Colonic mucosa (tissue), 4 donors: ENCODE measurements at regions not wholly inside any gene's neighbourhood (a gene's known extent, or its start where the extent isn't known, plus 50 kb on each side); places are given as distances from the start of the nearest gene placed in this dataset.

ENCODE experiments used
- DNase-seq: peaks from one replicate; pipeline ENCODE4 v3.0.0-alpha.2; 2020
- H3K27ac ChIP-seq: fragments of 200-600 bp; one replicate; pipeline ENCODE4 v1.8.0; 2021
- H3K27me3 ChIP-seq: fragments of 200-600 bp; one replicate; pipeline ENCODE4 v1.8.0; 2021
- H3K36me3 ChIP-seq: fragments of 200-600 bp; one replicate; pipeline ENCODE4 v1.8.0; 2021
- H3K4me1 ChIP-seq: fragments of 200-600 bp; one replicate; pipeline ENCODE4 v1.8.0; 2021; ENCODE audit warnings: mild to moderate bottlenecking
- H3K4me3 ChIP-seq: fragments of 200-600 bp; one replicate; pipeline ENCODE4 v1.8.0; 2021
- H3K9ac ChIP-seq, 2 donors: one replicate each; pipeline ENCODE4 v1.7.0; 2013; ENCODE audit warnings: control low read depth in 2 of 2, low read depth in 2 of 2, low read length in 2 of 2
- H3K9me3 ChIP-seq: fragments of 200-600 bp; one replicate; pipeline ENCODE4 v1.8.0; 2021
- intact Hi-C: fragments of 100-400 bp; cut with DNase I; formaldehyde crosslinking; loops from one replicate; pipeline ENCODE4 v1.14.1; 2022
- TF ChIP-seq, protein P1 (sequence below): fragments of 200-600 bp; IDR thresholded peaks from one replicate; pipeline ENCODE4 v1.8.0; 2022; ENCODE audit warnings: antibody characterized with exemption, mild to moderate bottlenecking
- donor health status: healthy.
- donor health status: DM: no; HTN: no; CAD: no.
- donor health status: DM: no; HTN: no; CAD: no.

- H3K4me1 ChIP-seq: peaks cover 6% of the 10 kb centered on the region
- no peak for DNase-seq
- peaks cover 65% of the 10 kb centered on the region for H3K27me3 ChIP-seq
- intact Hi-C loops: no loop called here
- no peaks in the 10 kb centered on the region for H3K9me3 ChIP-seq
- no peak overlapping the region for H3K9ac ChIP-seq
- H3K36me3 ChIP-seq: no peaks in the 10 kb centered on the region
- no peak overlapping the region for H3K27ac ChIP-seq
- TF ChIP-seq, protein P1, sequence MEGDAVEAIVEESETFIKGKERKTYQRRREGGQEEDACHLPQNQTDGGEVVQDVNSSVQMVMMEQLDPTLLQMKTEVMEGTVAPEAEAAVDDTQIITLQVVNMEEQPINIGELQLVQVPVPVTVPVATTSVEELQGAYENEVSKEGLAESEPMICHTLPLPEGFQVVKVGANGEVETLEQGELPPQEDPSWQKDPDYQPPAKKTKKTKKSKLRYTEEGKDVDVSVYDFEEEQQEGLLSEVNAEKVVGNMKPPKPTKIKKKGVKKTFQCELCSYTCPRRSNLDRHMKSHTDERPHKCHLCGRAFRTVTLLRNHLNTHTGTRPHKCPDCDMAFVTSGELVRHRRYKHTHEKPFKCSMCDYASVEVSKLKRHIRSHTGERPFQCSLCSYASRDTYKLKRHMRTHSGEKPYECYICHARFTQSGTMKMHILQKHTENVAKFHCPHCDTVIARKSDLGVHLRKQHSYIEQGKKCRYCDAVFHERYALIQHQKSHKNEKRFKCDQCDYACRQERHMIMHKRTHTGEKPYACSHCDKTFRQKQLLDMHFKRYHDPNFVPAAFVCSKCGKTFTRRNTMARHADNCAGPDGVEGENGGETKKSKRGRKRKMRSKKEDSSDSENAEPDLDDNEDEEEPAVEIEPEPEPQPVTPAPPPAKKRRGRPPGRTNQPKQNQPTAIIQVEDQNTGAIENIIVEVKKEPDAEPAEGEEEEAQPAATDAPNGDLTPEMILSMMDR: no peak
- no peak overlapping the region for H3K4me3 ChIP-seq
Observed at GRCh38 chr15:96411056-96412031, 80.8 kb downstream of the NR2F2 start.

DNA sequence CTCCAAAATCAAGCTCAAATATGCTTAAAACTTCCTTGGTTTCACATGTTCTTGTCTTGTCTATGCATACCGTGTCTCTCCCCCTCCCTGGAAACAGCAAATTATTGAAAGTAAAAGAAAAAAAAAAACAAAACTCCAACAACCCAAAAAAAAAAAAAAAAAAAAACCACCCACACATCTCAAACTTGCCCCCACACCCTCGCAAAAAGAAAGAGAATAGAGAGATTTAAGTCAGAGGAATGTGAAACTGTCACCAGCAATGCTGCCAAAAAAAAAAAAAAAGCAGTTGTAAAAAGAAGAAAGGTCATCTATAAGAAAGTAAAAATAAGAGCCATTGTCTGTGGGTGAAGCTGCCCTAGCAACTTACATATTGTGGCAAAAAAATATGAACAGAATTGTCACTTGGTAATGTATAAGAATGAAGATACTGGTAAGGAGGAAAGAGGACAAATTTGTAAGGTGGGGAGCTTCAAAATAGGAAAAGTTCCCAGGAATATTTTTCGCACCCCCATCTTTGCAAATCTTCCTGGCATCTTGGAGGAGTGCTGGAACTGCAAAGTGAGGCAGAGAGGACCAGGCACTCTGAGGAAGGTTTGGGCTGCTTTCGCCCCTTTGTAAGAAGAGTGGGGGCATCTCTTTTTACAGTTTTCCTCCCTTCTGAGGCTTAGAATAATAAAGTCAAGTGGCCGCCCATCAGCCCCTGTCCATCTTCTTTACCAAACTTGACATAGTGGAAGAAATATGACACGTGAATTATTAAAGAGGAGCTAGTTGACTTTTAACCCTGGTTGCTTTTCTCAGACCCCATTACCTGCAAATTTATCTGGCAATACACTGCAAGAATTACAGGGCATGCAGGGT is 81.8 kb downstream of the NR2F2 start:
- H3K4me3 ChIP-seq: no peak overlapping the region
- intact Hi-C loops: no loop called here
- no peak overlapping the region for H3K9ac ChIP-seq
- H3K4me1 ChIP-seq: peaks cover 6% of the 10 kb centered on the region
- H3K27ac ChIP-seq: no peak overlapping the region
- TF ChIP-seq, protein P1: no peak
- no peaks in the 10 kb centered on the region for H3K36me3 ChIP-seq
- no peaks in the 10 kb centered on the region for H3K9me3 ChIP-seq
- no peak for DNase-seq
- peaks cover 74% of the 10 kb centered on the region for H3K27me3 ChIP-seq

- peaks cover 6% of the 10 kb centered on the region for H3K4me1 ChIP-seq
- TF ChIP-seq, protein P1: no peak
- H3K4me3 ChIP-seq: no peak overlapping the region
- intact Hi-C loops: no loop called here
- H3K9ac ChIP-seq: no peak overlapping the region
- peaks cover 77% of the 10 kb centered on the region for H3K27me3 ChIP-seq
- no peaks in the 10 kb centered on the region for H3K36me3 ChIP-seq
- no peaks in the 10 kb centered on the region for H3K9me3 ChIP-seq
- DNase-seq: no peak
- H3K27ac ChIP-seq: no peak overlapping the region
Observed at GRCh38 chr15:96412906-96413231, 82.4 kb downstream of the NR2F2 start.

DNA sequence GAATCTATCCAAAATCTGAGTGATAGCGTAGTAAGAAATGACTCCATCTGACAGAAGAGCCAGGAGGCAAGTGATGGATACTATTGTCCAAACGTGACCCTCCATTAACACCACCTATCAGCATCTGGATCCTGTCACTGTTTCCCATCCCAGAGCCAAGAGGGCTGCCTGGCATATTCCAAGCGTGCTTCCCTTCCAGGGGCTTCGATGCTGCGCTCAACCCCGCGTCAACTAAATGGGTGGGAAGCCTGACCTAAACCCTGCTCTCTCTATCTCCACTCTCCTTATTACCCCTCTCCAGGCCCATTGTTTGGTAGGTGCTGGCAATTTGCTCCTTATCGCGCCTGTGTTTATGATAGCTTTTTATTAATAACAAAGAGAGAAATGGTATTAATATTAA is 83.2 kb downstream of the NR2F2 start:
- Histone ChIP-seq H3K27ac (no peak overlapping the region), H3K27me3 (peaks cover 77% of the 10 kb centered on the region), H3K4me3 (no peak overlapping the region), H3K9ac (no peak overlapping the region), H3K9me3 (no peaks in the 10 kb centered on the region), H3K36me3 (no peaks in the 10 kb centered on the region), H3K4me1 (peaks cover 6% of the 10 kb centered on the region)
- TF ChIP-seq, protein P1: no peak
- intact Hi-C loops: no loop called here
- DNase-seq: no peak

DNA sequence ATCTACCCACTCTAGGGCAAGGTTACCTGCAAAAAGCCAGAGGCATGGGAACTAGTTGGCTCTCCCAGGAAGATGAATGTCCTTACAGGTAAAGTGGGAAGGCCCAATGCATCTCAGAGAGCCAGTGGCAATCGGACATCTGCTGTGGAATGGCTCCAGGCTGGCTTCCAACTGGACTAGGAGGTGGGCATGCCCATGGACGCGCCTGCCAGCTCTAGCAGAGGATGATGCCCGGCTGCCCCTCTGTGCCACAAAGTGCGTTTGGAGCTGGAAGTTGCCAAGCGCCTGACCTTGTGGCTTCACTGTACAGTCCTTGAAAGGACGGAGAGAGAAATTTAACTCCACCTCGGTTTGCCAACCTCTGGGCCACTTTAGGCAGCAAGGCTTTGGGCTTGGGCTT is 84.4 kb downstream of the NR2F2 start:
- no peak overlapping the region for H3K27ac ChIP-seq
- TF ChIP-seq, protein P1: no peak
- DNase-seq: no peak
- intact Hi-C loops: no loop called here
- H3K9me3 ChIP-seq: no peaks in the 10 kb centered on the region
- H3K36me3 ChIP-seq: no peaks in the 10 kb centered on the region
- H3K4me3 ChIP-seq: no peak overlapping the region
- H3K4me1 ChIP-seq: no peaks in the 10 kb centered on the region
- H3K9ac ChIP-seq: no peak overlapping the region
- H3K27me3 ChIP-seq: peaks cover 77% of the 10 kb centered on the region
